ENCODE measurements at regions not wholly inside any gene's neighbourhood (a gene's known extent, or its start where the extent isn't known, plus 50 kb on each side); places are given as distances from the start of the nearest gene placed in this dataset.

DNA sequence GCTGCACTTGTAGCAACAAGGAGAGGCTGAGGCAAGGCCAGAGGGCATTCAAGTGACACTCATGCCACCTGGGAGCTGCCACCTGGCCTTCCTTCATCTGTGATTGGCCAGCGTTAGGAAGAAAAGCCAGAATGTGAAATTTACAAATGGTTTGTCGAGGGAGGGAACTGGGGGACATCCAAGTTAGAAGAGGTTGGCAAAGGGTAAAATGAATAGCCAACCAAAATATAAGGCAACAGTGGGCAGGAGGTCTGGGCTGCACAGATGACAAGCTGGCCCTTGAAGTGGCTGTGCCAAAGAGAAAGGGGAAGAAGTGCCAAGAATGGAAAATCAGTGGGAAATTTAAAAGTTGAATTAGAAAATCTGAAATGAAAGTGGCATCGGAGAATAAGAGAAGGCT, 221.4 kb downstream of the C11orf91 start:
- no peak overlapping the region for H3K4me3 ChIP-seq
- peaks cover 0 to 47% (median 0%) of the 10 kb centered on the region in 4 donors for H3K27me3 ChIP-seq
- TF ChIP-seq POLR2A (IDR thresholded peaks at IDR 0.05): no peak
- TF ChIP-seq, protein P1, sequence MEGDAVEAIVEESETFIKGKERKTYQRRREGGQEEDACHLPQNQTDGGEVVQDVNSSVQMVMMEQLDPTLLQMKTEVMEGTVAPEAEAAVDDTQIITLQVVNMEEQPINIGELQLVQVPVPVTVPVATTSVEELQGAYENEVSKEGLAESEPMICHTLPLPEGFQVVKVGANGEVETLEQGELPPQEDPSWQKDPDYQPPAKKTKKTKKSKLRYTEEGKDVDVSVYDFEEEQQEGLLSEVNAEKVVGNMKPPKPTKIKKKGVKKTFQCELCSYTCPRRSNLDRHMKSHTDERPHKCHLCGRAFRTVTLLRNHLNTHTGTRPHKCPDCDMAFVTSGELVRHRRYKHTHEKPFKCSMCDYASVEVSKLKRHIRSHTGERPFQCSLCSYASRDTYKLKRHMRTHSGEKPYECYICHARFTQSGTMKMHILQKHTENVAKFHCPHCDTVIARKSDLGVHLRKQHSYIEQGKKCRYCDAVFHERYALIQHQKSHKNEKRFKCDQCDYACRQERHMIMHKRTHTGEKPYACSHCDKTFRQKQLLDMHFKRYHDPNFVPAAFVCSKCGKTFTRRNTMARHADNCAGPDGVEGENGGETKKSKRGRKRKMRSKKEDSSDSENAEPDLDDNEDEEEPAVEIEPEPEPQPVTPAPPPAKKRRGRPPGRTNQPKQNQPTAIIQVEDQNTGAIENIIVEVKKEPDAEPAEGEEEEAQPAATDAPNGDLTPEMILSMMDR (IDR thresholded peaks at IDR 0.05): no peak
- H3K36me3 ChIP-seq: no peaks in the 10 kb centered on the region
- no peak for DNase-seq
- H3K27ac ChIP-seq: no peak overlapping the region
- peaks cover 0 to 27% (median 0%) of the 10 kb centered on the region in 3 donors for H3K4me1 ChIP-seq
- no peaks in the 10 kb centered on the region for H3K9me3 ChIP-seq
- intact Hi-C loops (cut with DNase I): no loop called here
- 65 to 80% methylated on average over 2 to 3 of the region's 3 CpGs for WGBS, 2 donors

DNA sequence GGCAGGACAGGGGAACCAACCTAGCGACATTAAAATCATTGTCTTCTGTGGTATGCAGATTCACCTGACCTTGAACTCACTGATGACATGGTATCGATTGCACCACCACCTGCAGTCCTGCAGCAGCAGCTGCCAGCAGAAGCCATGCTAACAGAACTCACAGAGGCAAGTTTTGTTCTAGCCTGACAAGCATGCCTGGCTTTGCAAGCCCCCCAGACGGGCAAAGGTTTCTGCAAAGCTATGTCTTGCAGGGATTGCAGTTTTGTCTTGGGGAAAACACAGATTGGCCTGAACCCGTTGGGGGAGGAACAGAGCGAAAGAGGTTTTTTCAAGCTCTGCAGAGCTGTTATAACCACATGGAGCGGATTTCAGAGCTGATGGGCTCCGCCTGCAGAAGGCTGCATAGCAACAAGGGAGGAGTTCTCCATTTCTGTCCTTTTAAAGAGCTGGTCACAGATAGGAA, 221.0 kb downstream of the HIPK3 start:
- no peak for DNase-seq
- Histone ChIP-seq H3K4me1 (peaks cover 0 to 27% (median 0%) of the 10 kb centered on the region in 3 donors), H3K36me3 (no peaks in the 10 kb centered on the region), H3K27ac (no peak overlapping the region), H3K27me3 (peaks cover 0 to 50% (median 0%) of the 10 kb centered on the region in 4 donors), H3K9me3 (no peaks in the 10 kb centered on the region), H3K4me3 (no peak overlapping the region)
- TF ChIP-seq, protein P1 (IDR thresholded peaks at IDR 0.05): no peak
- TF ChIP-seq POLR2A (IDR thresholded peaks at IDR 0.05): no peak
- intact Hi-C loops (cut with DNase I): no loop called here
- WGBS, 2 donors: 33 to 37% methylated on average over 7 of the region's 7 CpGs

DNA sequence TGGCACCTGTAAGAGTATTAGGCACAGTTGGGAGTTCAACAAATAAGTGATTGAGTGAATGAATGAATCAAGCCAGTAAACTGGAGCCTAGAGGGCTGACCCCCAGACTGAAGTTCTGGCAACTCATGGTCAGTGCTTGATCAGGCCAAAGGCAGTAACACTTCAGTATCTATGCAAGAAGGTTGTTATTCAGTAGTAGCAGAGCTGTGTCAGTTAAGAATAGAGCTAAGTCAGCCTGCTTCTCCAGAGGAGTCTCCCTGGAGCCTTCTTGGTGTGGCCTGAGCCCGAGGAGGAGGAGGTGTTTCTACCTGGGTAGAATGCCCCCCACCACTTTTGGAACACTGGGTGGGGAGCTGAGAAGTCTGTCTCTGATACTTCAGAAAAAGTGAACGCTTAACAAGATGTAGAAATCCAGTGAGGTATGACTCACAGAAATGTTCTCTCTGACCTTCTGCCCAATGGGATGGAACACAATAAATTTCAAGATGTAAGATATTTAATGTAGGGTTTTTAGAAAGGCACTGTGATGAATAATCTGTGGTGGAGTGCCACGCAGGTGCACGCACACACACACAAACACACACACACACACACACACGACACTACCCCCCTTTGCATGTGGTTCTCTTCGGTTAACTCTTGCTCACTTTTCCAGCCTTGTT, 219.9 kb downstream of the HIPK3 start:
- H3K27ac ChIP-seq: no peak overlapping the region
- intact Hi-C loops (cut with DNase I): no loop called here
- no peaks in the 10 kb centered on the region for H3K9me3 ChIP-seq
- peaks cover 0 to 48% (median 0%) of the 10 kb centered on the region in 4 donors for H3K27me3 ChIP-seq
- no peaks in the 10 kb centered on the region for H3K36me3 ChIP-seq
- peaks cover 0 to 27% (median 0%) of the 10 kb centered on the region in 3 donors for H3K4me1 ChIP-seq
- H3K4me3 ChIP-seq: no peak overlapping the region
- DNase-seq: no peak
- TF ChIP-seq POLR2A (IDR thresholded peaks at IDR 0.05): no peak
- TF ChIP-seq, protein P1 (IDR thresholded peaks at IDR 0.05): no peak
- WGBS, 2 donors: 61 to 72% methylated on average over 5 to 6 of the region's 6 CpGs

DNA sequence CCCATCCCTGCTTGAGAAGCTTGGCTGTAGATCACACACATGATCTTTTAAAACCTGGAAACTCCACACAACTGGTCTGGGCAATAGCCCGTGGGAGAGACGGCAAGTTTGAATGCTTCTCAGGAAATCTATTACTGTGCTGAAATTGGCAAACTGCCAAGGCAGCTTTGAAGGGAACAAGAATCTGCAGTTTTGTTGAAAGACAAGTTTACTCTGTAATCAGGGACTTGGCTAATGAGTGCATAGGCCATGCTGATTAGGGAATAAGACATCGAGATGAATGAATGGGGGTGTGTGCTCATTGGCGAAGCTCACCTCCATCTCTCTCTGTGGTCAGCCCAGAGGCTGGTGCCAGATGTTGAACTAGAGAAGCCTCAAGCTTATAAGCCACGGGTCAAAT, 218.8 kb downstream of the HIPK3 start:
- Histone ChIP-seq H3K27me3 (peaks cover 0 to 56% (median 0%) of the 10 kb centered on the region in 4 donors), H3K36me3 (no peaks in the 10 kb centered on the region), H3K27ac (no peak overlapping the region), H3K4me3 (no peak overlapping the region), H3K4me1 (peaks cover 0 to 27% (median 0%) of the 10 kb centered on the region in 3 donors), H3K9me3 (no peaks in the 10 kb centered on the region)
- WGBS, 2 donors: 7 to 10% methylated on average over 5 of the region's 5 CpGs
- TF ChIP-seq, protein P1 (IDR thresholded peaks at IDR 0.05): no peak
- no peak for TF ChIP-seq POLR2A (IDR thresholded peaks at IDR 0.05)
- no peak for DNase-seq
- intact Hi-C loops (cut with DNase I): no loop called here

DNA sequence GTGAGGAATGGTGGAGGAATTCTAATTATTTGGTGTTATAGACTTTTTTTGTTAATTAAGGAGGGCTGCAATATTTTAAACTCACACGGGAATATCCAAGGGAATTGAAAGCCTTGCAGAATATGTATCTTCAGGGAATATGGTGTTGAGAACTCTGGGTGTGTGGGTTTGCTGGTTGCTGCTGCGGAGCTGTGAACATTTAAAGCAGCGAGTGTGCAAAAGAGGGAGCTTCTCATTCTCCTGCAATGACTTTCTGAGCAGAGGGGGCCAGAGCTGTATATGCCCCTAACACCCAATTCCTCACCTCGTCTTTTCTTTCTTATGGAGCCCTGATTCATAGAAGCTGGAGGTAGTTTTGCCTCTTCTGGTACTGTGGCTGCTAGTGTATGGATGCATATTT, 217.7 kb downstream of the HIPK3 start:
- Histone ChIP-seq H3K4me1 (peaks cover 0 to 18% (median 0%) of the 10 kb centered on the region in 3 donors), H3K27me3 (peaks cover 0 to 60% (median 0%) of the 10 kb centered on the region in 4 donors), H3K9me3 (no peaks in the 10 kb centered on the region), H3K4me3 (no peak overlapping the region), H3K36me3 (no peaks in the 10 kb centered on the region), H3K27ac (no peak overlapping the region)
- WGBS, 2 donors: 74 to 83% methylated on average over 4 of the region's 4 CpGs
- intact Hi-C loops (cut with DNase I): no loop called here
- TF ChIP-seq, protein P1 (IDR thresholded peaks at IDR 0.05): no peak
- TF ChIP-seq POLR2A (IDR thresholded peaks at IDR 0.05): no peak
- no peak for DNase-seq
